LNCaP clone FGC (cell line): ENCODE measurements at regions not wholly inside any gene's neighbourhood (a gene's known extent, or its start where the extent isn't known, plus 50 kb on each side); places are given as distances from the start of the nearest gene placed in this dataset.

ENCODE experiments used
- DNase-seq: peaks from one replicate; pipeline ENCODE4 v3.0.0-alpha.2; 2011; ENCODE audit warnings: low read depth
- H3K4me3 ChIP-seq: 2 replicates; pipeline ENCODE4 v1.5.1; 2011; ENCODE audit warnings: mild to moderate bottlenecking, low read depth, low read length, control low read depth
- TF ChIP-seq, protein P1 (sequence below): IDR thresholded peaks from 2 replicates; pipeline ENCODE4 v1.5.1; 2012; ENCODE audit warnings: mild to moderate bottlenecking; ENCODE audit not compliant: control insufficient read depth, insufficient read depth; ENCODE audit errors: extremely low read depth

- no peak overlapping the region for H3K4me3 ChIP-seq
- no peak for DNase-seq
- TF ChIP-seq, protein P1, sequence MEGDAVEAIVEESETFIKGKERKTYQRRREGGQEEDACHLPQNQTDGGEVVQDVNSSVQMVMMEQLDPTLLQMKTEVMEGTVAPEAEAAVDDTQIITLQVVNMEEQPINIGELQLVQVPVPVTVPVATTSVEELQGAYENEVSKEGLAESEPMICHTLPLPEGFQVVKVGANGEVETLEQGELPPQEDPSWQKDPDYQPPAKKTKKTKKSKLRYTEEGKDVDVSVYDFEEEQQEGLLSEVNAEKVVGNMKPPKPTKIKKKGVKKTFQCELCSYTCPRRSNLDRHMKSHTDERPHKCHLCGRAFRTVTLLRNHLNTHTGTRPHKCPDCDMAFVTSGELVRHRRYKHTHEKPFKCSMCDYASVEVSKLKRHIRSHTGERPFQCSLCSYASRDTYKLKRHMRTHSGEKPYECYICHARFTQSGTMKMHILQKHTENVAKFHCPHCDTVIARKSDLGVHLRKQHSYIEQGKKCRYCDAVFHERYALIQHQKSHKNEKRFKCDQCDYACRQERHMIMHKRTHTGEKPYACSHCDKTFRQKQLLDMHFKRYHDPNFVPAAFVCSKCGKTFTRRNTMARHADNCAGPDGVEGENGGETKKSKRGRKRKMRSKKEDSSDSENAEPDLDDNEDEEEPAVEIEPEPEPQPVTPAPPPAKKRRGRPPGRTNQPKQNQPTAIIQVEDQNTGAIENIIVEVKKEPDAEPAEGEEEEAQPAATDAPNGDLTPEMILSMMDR = no peak
Measured at GRCh38 chr18:61001138-61001537, 332.1 kb upstream of the CDH20 start.

GRCh38 chr18:61006687-61007224, 326.5 kb upstream of the CDH20 start:
- no peak overlapping the region for H3K4me3 ChIP-seq
- TF ChIP-seq, protein P1 = no peak
- DNase-seq = no peak

GRCh38 chr18:61019338-61020301, 313.6 kb upstream of the CDH20 start:
- H3K4me3 ChIP-seq = no peak overlapping the region
- TF ChIP-seq, protein P1 = no peak
- DNase-seq = no peak

GRCh38 chr18:61025596-61025995, 307.6 kb upstream of the CDH20 start:
- TF ChIP-seq, protein P1 = no peak
- DNase-seq = no peak
- no peak overlapping the region for H3K4me3 ChIP-seq

- H3K4me3 ChIP-seq = no peak overlapping the region
- TF ChIP-seq, protein P1 = no peak
- DNase-seq = no peak
Measured at GRCh38 chr18:61031626-61032025, 301.6 kb upstream of the CDH20 start.

- TF ChIP-seq, protein P1 = no peak
- DNase-seq = no peak
- H3K4me3 ChIP-seq = no peak overlapping the region
Measured at GRCh38 chr18:61034580-61034979, 298.6 kb upstream of the CDH20 start.
